GM04503 (cell line): ENCODE measurements at regions not wholly inside any gene's neighbourhood (a gene's known extent, or its start where the extent isn't known, plus 50 kb on each side); places are given as distances from the start of the nearest gene placed in this dataset.

Experiments used
- DNase-seq: peaks from one replicate; pipeline ENCODE4 v3.0.0-alpha.2; 2012; ENCODE audit warnings: low read depth

GRCh38 chr4:147361726-147362125 is 119.2 kb upstream of the EDNRA start:
- peak; percentile 27 for DNase-seq

GRCh38 chr4:147362938-147363337 is 118.0 kb upstream of the EDNRA start:
- no peak for DNase-seq

DNA sequence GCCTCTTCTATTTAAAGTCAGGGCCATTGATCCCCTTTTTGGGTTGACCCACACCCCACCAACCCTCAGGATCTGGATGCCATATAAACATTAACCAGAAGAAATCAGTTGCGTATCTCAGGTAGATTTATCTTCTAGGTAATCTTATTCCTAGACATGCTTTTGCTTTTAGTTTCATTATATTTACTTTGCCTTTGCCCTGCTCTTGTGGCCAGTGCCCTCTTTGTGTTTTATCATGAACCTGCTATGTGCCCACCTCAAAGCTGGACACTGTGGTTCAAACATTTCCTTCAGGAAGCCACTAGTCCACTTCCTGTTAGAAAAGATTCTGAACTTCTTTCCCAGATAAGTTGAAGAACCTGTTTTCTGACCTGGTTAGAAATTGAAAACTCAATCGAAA is 117.4 kb upstream of the EDNRA start:
- DNase-seq, result no peak

DNA sequence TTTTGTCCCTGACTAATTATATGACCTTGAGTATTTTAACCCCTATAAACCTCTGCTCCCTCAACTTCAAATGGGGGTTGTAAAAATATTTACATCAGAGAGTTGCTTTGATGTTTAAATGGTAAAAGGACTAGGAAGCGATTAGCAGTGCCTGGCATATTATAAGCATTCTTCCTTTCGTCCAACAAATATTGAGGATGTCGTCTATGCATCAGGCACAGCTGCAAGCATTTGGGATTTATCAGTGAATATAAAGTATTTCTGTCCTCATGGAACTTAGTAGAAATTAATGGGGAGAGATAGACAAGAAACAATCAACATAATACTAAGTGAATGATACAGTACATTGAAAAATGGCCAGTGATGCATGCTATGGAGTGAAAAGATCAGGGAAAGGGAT is 115.5 kb upstream of the EDNRA start:
- no peak for DNase-seq

DNA sequence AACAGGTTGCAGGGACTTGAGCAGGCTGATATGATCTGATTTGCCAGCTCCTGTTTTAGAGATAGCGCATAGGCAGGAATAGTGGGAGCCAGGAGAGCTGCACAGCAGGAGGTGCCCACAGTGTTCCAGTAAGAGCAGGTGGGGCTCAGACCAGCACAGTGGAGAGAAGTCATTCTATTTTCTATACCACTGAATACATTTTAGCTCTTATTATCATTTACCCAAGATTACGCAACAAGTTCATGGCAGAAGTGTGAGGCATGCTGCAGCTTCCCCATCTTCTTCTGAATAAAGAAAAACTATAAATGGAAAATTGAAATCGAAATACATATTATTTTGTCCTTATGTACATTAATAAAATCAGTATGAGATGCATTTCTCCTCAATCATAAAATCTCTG is 114.7 kb upstream of the EDNRA start:
- DNase-seq, result no peak

DNA sequence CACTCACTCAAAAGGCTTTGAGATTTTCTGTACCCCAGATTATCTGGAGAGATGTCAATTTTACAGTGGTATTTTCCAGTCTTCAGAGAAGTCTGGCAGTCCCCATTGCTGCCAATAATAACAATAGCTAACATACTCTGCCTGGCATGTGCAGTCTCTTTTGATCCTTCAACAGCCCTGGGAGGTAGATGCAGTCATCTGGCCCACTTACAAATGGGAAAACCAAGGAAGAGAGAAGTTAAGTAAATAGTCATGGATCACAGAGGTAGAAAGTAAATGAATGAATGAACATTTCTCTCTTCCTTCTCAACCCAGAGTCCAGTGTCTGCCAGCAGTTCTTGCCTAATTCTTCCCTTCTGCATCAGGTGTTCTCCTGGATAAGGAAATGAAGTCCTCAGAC is 113.0 kb upstream of the EDNRA start:
- DNase-seq, result no peak

DNA sequence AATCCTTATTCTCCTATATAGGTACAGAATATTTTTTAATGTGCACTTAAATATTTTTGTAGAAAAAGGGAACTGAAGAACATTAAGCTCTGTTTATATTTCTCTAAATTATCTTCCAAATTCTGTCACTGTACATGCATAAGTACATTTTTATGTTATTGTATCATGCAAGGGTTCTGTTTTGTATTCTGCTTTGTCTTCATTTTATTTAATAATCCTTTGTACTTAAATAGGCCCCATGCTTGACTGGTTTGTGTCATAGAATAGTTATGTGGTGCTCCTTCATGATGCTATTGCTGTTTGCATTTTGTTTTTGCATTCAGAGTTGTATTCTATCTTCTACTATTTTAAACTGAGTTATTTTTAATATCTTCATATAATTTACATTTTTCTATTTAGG is 111.9 kb upstream of the EDNRA start:
- no peak for DNase-seq

DNA sequence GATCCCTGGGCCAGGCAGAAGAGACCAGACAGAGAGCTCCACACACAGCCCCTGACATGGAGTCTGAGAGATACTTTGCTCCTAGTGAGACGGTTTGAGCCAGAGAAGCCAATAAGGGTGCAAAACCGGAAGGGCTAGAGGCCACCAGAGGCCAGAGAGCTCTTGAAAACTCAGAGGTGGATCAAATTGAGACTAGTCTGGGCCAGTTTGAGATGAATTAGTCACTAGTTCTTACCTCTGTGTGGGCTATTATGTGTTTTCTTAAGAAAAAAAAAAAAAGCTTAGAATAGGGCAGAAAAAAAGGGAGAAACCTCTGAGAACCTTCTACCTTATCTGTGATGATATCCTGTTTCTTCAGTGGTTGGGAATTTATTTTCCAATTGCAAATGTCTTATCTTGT is 110.4 kb upstream of the EDNRA start:
- DNase-seq, result no peak

GRCh38 chr4:147370881-147371280 is 110.0 kb upstream of the EDNRA start:
- no peak for DNase-seq

DNA sequence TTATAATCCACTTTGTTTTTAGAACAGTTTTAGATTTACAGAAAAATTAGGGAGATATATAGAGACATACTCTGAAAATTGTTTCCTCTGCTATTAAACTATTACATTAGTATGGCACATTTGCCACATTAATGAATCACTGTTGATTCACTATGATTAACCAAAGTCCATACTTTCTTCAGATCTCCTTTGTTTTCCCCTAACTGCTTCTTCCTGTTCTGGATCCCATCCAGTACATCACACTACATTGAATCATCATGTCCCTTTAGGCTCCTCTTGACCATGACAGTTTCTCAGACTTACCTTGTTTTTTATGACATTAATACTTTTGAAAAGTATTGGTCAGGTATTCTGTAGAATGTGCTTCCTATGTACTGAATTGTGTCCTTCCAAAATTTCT is 109.2 kb upstream of the EDNRA start:
- DNase-seq, result no peak

- no peak for DNase-seq
Measured at GRCh38 chr4:147378780-147379179, 102.1 kb upstream of the EDNRA start.

DNA sequence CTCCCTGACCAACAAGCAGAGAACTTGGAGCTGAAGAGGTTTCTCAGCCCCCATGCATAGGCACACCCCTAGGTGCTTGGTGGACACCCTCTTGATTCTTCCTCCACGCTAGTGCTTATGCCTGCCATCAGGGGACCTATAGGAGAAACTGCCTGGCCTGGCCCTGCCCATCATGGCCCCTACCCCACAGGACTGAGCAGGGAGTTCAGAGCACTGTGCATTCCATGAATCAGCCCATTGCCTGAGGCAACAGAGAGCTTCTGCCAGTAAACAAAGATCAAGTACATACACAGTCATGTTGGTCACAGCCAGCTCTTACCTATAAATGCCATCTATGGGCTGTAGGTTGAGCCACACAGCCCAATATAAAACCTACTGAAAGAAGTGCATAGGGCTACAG is 99.1 kb upstream of the EDNRA start:
- DNase-seq, result no peak

GRCh38 chr4:147388018-147388417 is 92.9 kb upstream of the EDNRA start:
- DNase-seq, result no peak

DNA sequence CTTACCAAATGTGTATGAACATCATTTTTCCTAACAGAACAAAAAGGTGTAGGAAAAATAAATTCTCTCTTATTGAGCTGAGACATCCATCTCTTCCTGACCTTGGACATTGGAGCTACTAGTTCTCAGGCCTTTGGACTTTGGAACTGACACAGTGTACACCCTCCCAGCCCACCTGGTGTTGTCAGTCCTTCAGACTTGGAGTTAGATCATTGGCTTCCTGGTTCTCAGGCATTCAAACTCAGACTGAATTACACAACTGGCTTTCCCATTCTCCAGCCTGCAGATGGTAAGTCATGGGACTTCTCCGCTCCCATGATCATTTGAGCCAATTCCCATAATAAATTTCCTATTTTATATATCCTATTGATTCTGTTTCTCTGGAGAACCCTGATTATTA is 84.8 kb upstream of the EDNRA start:
- DNase-seq, result no peak

DNA sequence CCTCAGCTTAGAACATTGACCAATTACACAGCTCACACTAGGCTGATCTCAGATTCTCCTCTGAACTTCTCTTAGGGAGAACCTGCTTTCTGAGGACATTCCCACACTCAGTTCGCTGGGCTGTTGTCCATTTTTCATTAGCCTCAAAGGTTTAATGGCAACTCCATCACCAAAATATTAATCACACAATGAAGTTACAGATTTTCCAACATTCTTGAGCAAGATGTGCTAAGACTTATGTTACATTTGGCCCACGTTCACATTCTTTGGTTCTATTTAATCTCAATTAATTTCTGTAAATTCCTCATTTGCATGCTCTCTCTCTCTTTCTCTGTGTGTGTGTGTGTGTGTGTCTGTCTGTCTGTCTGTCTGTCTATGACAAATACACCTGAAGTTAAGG is 82.3 kb upstream of the EDNRA start:
- no peak for DNase-seq

DNA sequence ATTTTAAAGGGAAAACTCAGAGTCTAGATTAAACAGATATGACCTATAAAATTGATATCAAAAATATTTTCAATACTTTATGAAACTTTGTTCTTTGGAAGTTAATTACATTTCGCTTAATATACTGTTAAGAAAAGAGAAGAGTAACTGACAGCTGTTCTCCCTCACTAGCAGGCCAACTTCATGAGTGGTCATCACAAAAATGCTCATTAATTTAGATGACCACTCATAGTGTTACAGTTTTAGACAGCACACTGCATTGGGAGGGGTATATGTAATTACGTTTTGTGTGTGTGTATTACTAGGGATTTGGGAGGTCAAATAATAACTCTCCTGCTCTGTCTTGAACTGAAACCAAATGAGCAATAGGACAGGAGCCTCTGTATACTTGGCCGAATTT is 80.2 kb upstream of the EDNRA start:
- no peak for DNase-seq

GRCh38 chr4:147401221-147401620 is 79.7 kb upstream of the EDNRA start:
- DNase-seq, result no peak

- DNase-seq, result no peak
Measured at GRCh38 chr4:147407261-147408045, 73.4 kb upstream of the EDNRA start.

- no peak for DNase-seq
Measured at GRCh38 chr4:147408189-147408588, 72.7 kb upstream of the EDNRA start.

DNA sequence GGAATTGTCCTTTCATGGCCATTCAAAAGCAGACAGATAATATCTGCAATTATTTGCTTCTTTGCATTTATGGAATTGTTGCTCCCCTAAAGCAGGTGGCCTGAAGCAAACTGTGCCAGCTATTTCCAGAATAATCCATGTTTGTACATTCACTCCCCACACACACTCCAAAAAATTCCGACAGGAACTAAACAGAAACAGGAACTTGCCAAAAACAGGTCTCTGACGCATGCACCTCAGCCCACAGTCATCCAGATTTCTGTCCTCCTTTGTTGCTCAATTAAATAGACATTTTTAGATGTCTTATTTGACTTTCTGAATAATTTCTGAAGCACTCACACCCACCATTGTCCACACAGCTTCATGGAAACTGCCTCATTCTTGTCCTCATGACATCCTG is 71.5 kb upstream of the EDNRA start:
- DNase-seq, result no peak

GRCh38 chr4:147418226-147418625 is 62.7 kb upstream of the EDNRA start:
- DNase-seq, result no peak

DNA sequence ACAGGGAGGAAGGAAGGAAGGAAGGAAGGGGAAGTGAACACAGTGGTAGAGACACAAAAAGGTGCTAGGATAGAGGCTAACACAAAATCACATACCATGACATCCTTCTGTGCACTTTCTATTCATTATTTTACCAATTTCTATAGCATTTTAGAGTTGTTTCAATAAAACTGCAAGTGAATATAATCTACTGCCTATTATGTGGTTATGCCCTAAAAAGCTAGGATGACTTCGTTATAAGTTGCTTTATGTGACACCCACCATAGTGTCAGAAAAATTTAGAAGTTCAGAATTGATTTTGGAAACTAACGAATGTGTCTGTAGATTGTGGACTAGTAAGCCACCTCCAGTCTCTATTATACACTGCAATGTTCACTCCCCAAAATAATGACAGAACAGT is 59.4 kb upstream of the EDNRA start:
- no peak for DNase-seq

- DNase-seq, result no peak
Measured at GRCh38 chr4:147423229-147423628, 57.7 kb upstream of the EDNRA start.

GRCh38 chr4:147425019-147425418 is 55.9 kb upstream of the EDNRA start:
- no peak for DNase-seq

- no peak for DNase-seq
Measured at GRCh38 chr4:147428583-147428982, 52.3 kb upstream of the EDNRA start.
